Osteoblast (primary cell): ENCODE measurements at regions not wholly inside any gene's neighbourhood (a gene's known extent, or its start where the extent isn't known, plus 50 kb on each side); places are given as distances from the start of the nearest gene placed in this dataset.

Experiments used
- DNase-seq: peaks from one replicate; pipeline ENCODE4 v3.0.0; 2011; ENCODE audit warnings: low spot score, mixed read lengths; ENCODE audit not compliant: insufficient read length; ENCODE audit errors: missing footprints
- H2AFZ ChIP-seq: 2 replicates; pipeline ENCODE4 v1.6.0; 2011; ENCODE audit warnings: mild to moderate bottlenecking, low read length
- H3K27ac ChIP-seq: 2 replicates; pipeline ENCODE4 v1.5.1; 2011; ENCODE audit warnings: mild to moderate bottlenecking, low read depth, low read length, moderate library complexity
- H3K27me3 ChIP-seq: 2 replicates; pipeline ENCODE4 v1.6.0; 2012; ENCODE audit warnings: mild to moderate bottlenecking, control low read depth, inconsistent platforms, low read length, moderate library complexity; ENCODE audit not compliant: insufficient read depth
- H3K36me3 ChIP-seq: 2 replicates; pipeline ENCODE4 v1.5.1; 2011; ENCODE audit warnings: mild to moderate bottlenecking, low read length, control low read depth, moderate library complexity; ENCODE audit not compliant: insufficient read depth
- H3K4me1 ChIP-seq: 2 replicates; pipeline ENCODE4 v1.5.1; 2011; ENCODE audit warnings: mild to moderate bottlenecking, low read length, control low read depth, moderate library complexity; ENCODE audit not compliant: insufficient read depth
- H3K4me2 ChIP-seq: 2 replicates; pipeline ENCODE4 v1.6.0; 2011; ENCODE audit warnings: mild to moderate bottlenecking, low read length; ENCODE audit not compliant: insufficient read depth
- H3K4me3 ChIP-seq: fragments of 200-600 bp; sonication (generic); 3 replicates; pipeline ENCODE4 v1.5.1; 2012; ENCODE audit warnings: mild to moderate bottlenecking, low read length, inconsistent platforms; ENCODE audit not compliant: insufficient read depth
- H3K79me2 ChIP-seq: 2 replicates; pipeline ENCODE4 v1.6.0; 2012; ENCODE audit warnings: mild to moderate bottlenecking, low read length, control low read depth, inconsistent platforms; ENCODE audit not compliant: insufficient read depth
- H3K9me3 ChIP-seq: 2 replicates; pipeline ENCODE4 v1.5.1; 2011; ENCODE audit warnings: low read depth, low read length, control low read depth
- H4K20me1 ChIP-seq: 2 replicates; pipeline ENCODE4 v1.6.0; 2012; ENCODE audit warnings: mild to moderate bottlenecking, low read length, control low read depth; ENCODE audit not compliant: insufficient read depth
- TF ChIP-seq, protein P1 (sequence below): IDR thresholded peaks from 2 replicates; pipeline ENCODE4 v1.5.1; 2011; ENCODE audit warnings: mild to moderate bottlenecking, low read depth, low read length, moderate library complexity; ENCODE audit errors: extremely low read depth

DNA sequence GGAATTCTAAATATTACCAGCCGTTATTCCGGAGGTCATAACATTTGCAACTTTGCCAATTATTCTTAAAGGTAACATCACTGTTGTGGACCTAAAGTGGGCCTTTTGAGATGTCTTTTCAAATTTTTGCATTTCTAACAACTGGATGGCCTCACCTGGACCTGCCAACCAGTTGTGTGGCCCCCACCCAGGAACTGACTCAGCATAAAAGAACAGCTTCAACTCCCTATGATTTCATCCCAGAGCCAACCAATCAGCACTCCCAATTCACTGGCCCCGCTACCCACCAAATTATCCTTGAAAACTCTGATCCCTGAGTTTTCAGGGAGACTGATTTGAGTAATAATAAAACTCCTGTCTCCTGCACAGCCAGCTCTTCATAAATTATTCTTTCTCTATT lies 489.7 kb upstream of the LMCD1 start:
- Histone ChIP-seq H3K79me2 (no peaks in the 10 kb centered on the region), H3K4me3 (no peak overlapping the region), H4K20me1 (no peaks in the 10 kb centered on the region), H3K27me3 (no peaks in the 10 kb centered on the region), H3K27ac (no peak overlapping the region), H3K36me3 (no peaks in the 10 kb centered on the region), H3K9me3 (no peaks in the 10 kb centered on the region), H2AFZ (no peak overlapping the region), H3K4me2 (no peak overlapping the region), H3K4me1 (no peaks in the 10 kb centered on the region)
- TF ChIP-seq, protein P1, sequence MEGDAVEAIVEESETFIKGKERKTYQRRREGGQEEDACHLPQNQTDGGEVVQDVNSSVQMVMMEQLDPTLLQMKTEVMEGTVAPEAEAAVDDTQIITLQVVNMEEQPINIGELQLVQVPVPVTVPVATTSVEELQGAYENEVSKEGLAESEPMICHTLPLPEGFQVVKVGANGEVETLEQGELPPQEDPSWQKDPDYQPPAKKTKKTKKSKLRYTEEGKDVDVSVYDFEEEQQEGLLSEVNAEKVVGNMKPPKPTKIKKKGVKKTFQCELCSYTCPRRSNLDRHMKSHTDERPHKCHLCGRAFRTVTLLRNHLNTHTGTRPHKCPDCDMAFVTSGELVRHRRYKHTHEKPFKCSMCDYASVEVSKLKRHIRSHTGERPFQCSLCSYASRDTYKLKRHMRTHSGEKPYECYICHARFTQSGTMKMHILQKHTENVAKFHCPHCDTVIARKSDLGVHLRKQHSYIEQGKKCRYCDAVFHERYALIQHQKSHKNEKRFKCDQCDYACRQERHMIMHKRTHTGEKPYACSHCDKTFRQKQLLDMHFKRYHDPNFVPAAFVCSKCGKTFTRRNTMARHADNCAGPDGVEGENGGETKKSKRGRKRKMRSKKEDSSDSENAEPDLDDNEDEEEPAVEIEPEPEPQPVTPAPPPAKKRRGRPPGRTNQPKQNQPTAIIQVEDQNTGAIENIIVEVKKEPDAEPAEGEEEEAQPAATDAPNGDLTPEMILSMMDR: no peak
- no peak for DNase-seq

- Histone ChIP-seq H3K79me2 (no peaks in the 10 kb centered on the region), H3K4me3 (no peak overlapping the region), H4K20me1 (no peaks in the 10 kb centered on the region), H3K9me3 (no peaks in the 10 kb centered on the region), H3K36me3 (no peaks in the 10 kb centered on the region), H3K4me2 (no peak overlapping the region), H3K27ac (no peak overlapping the region), H3K4me1 (no peaks in the 10 kb centered on the region), H2AFZ (no peak overlapping the region), H3K27me3 (no peaks in the 10 kb centered on the region)
- TF ChIP-seq, protein P1: no peak
- DNase-seq: no peak
Observed at GRCh38 chr3:8020047-8020841, 481.4 kb upstream of the LMCD1 start.

DNA sequence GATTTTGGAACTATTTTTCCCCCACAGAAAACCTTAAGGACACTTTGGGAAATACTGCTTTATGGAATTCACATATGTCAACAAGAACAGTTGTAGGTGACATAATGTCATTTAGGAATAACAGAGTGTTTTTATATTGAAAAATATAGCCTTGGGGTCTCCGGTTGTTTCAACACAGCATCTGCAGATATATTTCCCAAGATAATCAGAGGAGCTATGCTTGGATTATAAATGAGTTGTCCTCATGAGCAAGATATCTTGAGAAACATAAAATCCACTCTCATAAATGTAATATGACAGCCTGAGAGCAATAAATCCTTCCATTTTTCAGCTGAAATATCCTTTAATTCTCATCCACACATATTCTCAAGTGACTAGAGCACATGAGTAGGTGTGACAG lies 473.7 kb upstream of the LMCD1 start:
- Histone ChIP-seq H3K9me3 (no peaks in the 10 kb centered on the region), H2AFZ (no peak overlapping the region), H3K27me3 (no peaks in the 10 kb centered on the region), H3K27ac (no peak overlapping the region), H3K4me1 (no peaks in the 10 kb centered on the region), H4K20me1 (no peaks in the 10 kb centered on the region), H3K4me3 (no peak overlapping the region), H3K79me2 (no peaks in the 10 kb centered on the region), H3K4me2 (no peak overlapping the region), H3K36me3 (no peaks in the 10 kb centered on the region)
- TF ChIP-seq, protein P1: no peak
- DNase-seq: no peak

DNA sequence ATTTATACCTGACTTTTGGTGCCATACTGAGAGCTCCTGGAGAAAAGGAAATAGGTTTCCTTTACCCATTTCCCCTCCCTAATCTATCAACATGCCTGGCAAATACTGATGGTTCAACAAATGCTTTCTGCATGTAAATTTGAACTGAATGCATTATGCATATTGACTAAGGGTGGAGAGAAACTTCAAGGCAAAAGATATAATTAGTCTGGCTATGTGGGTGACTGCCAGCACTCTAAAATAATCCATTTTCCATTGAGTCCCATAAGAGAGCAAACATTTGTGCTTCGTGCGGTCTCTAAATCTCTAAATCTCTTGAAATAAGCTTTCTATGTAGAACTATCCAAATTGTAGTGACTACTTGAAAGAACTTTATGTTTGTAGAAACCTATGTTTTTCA lies 451.3 kb upstream of the LMCD1 start:
- Histone ChIP-seq H4K20me1 (no peaks in the 10 kb centered on the region), H3K4me2 (no peak overlapping the region), H3K27me3 (no peaks in the 10 kb centered on the region), H3K36me3 (no peaks in the 10 kb centered on the region), H3K4me1 (no peaks in the 10 kb centered on the region), H3K9me3 (no peaks in the 10 kb centered on the region), H2AFZ (no peak overlapping the region), H3K27ac (no peak overlapping the region), H3K4me3 (no peak overlapping the region), H3K79me2 (no peaks in the 10 kb centered on the region)
- no peak for DNase-seq
- TF ChIP-seq, protein P1: no peak
